ENCODE measurements at regions not wholly inside any gene's neighbourhood (a gene's known extent, or its start where the extent isn't known, plus 50 kb on each side); places are given as distances from the start of the nearest gene placed in this dataset.

DNA sequence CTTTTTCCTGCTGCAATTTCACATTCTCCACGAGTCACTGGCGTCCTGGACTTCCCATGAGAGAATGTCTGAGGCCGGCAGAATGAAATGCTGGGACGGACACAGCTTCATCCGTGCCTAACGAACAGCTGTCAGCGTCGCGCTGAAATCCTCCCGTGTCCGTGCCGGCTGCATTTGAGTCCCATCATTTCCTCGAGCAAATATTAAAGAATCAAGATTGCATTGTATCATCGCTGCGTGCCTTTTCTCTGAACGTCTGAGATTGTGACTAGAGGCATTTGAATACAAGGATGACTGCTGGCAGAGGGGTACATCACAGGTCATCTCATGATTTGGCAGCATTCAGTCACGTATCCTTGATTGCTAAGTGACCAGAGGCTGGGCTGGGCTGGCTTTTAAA is 279.9 kb downstream of the ASMT start:
- TF ChIP-seq, protein P1, sequence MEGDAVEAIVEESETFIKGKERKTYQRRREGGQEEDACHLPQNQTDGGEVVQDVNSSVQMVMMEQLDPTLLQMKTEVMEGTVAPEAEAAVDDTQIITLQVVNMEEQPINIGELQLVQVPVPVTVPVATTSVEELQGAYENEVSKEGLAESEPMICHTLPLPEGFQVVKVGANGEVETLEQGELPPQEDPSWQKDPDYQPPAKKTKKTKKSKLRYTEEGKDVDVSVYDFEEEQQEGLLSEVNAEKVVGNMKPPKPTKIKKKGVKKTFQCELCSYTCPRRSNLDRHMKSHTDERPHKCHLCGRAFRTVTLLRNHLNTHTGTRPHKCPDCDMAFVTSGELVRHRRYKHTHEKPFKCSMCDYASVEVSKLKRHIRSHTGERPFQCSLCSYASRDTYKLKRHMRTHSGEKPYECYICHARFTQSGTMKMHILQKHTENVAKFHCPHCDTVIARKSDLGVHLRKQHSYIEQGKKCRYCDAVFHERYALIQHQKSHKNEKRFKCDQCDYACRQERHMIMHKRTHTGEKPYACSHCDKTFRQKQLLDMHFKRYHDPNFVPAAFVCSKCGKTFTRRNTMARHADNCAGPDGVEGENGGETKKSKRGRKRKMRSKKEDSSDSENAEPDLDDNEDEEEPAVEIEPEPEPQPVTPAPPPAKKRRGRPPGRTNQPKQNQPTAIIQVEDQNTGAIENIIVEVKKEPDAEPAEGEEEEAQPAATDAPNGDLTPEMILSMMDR (IDR thresholded peaks at IDR 0.05; ENCODE audit: extremely low read depth, insufficient read depth, missing control alignments) = no peak
- in situ Hi-C loops (cut with MboI; ENCODE audit: low pct_unique_long_range_greater_than_20kb, low sequenced_read_pairs, unreplicated experiment) = no loop called here

GRCh38 chrX:1895583-1895982 is 280.7 kb downstream of the ASMT start:
- DNase-seq (ENCODE audit: low spot score) = no peak
- TF ChIP-seq, protein P1 (IDR thresholded peaks at IDR 0.05; ENCODE audit: extremely low read depth, insufficient read depth, missing control alignments) = no peak
- in situ Hi-C loops (cut with MboI; ENCODE audit: low pct_unique_long_range_greater_than_20kb, low sequenced_read_pairs, unreplicated experiment) = no loop called here

More for the DNA sequence above, 279.9 kb downstream of the ASMT start:
- no peak for DNase-seq (ENCODE audit: low spot score)

- TF ChIP-seq, protein P1 (IDR thresholded peaks at IDR 0.05; ENCODE audit: extremely low read depth, insufficient read depth, missing control alignments) = no peak
- in situ Hi-C loops (cut with MboI; ENCODE audit: low pct_unique_long_range_greater_than_20kb, low sequenced_read_pairs, unreplicated experiment) = no loop called here
- DNase-seq (ENCODE audit: low spot score) = no peak
Measured at GRCh38 chrX:1899841-1900240, 285.0 kb downstream of the ASMT start.

DNA sequence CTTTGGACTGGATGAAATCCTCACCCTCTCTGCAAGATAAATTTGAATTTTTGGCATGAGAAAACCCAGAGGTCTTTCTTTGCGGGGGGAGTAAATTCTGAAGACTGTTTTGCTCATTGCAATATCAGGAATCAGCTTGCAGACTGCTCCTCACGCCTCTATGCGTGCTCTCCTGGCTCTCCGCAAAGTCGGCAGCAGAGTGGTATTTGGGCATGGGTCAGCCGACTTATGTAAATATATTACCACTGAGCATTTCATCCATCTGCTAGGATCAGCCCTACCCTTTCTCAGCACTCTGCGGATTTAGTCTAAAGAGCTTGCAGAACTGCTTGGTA is 288.0 kb downstream of the ASMT start:
- no peak for DNase-seq (ENCODE audit: low spot score)
- in situ Hi-C loops (cut with MboI; ENCODE audit: low pct_unique_long_range_greater_than_20kb, low sequenced_read_pairs, unreplicated experiment) = no loop called here
- TF ChIP-seq, protein P1 (IDR thresholded peaks at IDR 0.05; ENCODE audit: extremely low read depth, insufficient read depth, missing control alignments) = no peak

GRCh38 chrX:1903236-1903935 is 288.5 kb downstream of the ASMT start:
- no peak for DNase-seq (ENCODE audit: low spot score)
- TF ChIP-seq, protein P1 (IDR thresholded peaks at IDR 0.05; ENCODE audit: extremely low read depth, insufficient read depth, missing control alignments) = no peak
- in situ Hi-C loops (cut with MboI; ENCODE audit: low pct_unique_long_range_greater_than_20kb, low sequenced_read_pairs, unreplicated experiment) = no loop called here

GRCh38 chrX:1904663-1905218 is 289.9 kb downstream of the ASMT start:
- in situ Hi-C loops (cut with MboI; ENCODE audit: low pct_unique_long_range_greater_than_20kb, low sequenced_read_pairs, unreplicated experiment) = no loop called here
- no peak for DNase-seq (ENCODE audit: low spot score)
- TF ChIP-seq, protein P1 (IDR thresholded peaks at IDR 0.05; ENCODE audit: extremely low read depth, insufficient read depth, missing control alignments) = no peak

All from GM13977 (cell line).